Retina (tissue), 1 donor: ENCODE measurements at regions not wholly inside any gene's neighbourhood (a gene's known extent, or its start where the extent isn't known, plus 50 kb on each side); places are given as distances from the start of the nearest gene placed in this dataset.

ENCODE experiments used
- DNase-seq: peaks from one replicate; pipeline ENCODE4 v3.0.0-alpha.2; 2016

DNA sequence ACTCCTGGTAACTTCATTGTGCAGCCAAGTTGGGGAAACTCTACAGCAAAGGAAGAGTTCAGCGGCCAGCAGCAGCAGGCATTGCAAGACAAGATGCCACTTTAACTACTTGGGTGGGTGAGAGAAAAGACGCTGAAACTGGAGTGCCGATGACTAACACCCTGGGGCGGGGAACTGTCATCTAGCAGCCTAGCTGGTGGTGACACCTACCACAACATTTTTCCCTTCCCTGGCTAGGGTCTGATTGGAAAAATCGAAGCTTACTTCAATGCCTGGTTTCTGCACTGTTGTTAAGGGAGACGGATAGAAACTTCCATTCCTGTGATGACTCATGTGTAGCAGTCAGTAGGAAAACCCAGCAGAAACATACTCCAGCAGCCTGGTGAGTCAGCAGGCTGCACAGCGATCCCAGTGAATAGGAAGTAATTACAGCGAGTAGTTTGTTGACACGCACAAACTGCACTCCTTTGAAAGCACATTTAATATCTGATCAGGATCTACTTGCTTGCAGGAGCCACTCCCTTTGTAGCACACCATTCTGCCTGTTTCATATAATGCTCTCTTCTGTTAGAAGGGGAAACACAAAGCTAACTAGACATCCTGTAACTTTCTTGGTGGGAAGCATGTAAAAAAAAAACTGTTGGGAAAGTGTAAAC lies 62.1 kb upstream of the MAPRE2 start:
- peak; percentile 64 for DNase-seq

DNA sequence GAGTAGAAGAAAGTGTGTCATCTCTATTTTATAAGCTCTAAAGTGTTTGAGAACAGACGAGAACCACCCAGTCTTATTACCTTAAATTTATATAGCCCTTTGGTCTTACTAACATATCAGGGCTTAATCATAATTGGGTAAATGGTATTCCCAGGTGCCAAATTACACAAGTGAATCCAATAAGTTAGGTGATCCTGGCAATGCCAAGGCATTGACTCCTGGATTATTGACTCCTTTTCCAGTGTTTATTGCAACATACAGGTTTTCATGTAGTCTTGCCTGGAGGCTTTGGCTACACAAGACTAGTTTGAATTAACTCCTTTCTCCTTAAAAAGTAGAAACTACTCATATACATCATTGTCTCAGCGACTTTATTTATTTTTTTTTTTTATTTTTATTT lies 59.7 kb upstream of the MAPRE2 start:
- no peak for DNase-seq

DNA sequence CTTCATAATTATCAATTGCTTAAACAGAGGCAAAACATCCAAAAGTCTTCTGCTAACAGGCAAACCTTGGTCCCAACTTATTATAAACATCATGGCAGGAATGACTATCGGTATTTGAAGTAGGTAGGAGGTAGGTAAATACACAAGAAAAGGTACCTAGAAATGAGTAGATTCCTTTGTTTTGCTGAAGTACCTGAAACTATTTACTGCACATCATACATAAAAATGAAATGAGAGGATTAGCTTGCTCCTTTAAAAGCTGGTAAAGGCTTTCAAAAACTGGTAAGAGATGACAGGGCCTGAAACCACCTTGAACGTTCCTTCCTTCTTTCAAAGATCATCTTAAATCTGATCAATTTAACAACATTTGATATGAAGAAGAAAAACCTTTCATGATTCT lies 55.2 kb upstream of the MAPRE2 start:
- no peak for DNase-seq

DNA sequence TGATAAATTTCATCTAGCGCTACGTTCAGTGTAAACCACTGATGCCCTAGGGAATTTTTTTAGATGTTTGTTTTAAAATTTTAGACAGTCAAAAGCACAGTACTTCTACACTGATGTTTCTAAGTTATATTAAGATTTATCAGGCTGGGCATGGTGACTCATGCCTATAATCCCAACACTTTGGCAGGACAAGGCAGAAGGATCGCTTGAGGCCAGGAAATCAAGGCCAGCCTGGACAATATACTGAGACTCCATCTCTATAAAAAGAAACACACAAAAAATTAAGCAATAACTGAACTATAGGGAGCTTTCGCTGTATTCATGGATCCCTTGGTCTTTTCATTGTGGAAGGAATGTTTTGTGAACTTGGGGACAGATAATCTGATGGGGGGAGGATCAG lies 50.6 kb upstream of the MAPRE2 start:
- no peak for DNase-seq

DNA sequence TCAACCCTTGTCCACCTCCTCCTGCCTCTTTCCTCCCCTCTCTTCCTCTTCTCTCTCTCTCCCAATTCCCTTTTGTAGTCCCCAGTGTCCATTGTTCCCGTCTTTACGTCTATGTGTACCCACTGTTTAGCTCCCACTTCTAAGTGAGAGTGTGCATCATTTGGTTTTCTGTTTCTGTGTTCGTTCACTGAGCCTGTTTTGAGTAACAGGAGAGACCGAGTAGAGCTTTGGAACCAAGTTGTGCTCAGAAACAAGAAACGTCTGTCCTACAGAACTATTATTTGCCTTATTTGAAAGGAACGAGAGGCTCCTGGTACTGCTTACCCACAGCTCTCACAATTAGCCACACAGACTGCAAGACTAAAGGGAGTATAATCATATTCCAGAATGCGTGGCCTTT lies 50.1 kb upstream of the MAPRE2 start:
- no peak for DNase-seq
